KMS-11 (cell line): ENCODE measurements at regions not wholly inside any gene's neighbourhood (a gene's known extent, or its start where the extent isn't known, plus 50 kb on each side); places are given as distances from the start of the nearest gene placed in this dataset.
"Not testable (repeated sequence)": the region's sequence is repeated elsewhere in the genome, so short reads cannot be mapped to it uniquely, and the experiment has no call there.

Source experiments
- H2AFZ ChIP-seq: fragments of 200-600 bp; sonication (generic); 2 replicates; pipeline ENCODE4 v1.6.1; 2016; ENCODE audit warnings: antibody characterized with exemption, mixed run types, low read depth
- H3K27ac ChIP-seq: fragments of 200-600 bp; sonication (generic); 2 replicates; pipeline ENCODE4 v1.6.1; 2016; ENCODE audit warnings: mild to moderate bottlenecking, mixed run types
- H3K27me3 ChIP-seq: fragments of 200-600 bp; sonication (generic); 2 replicates; pipeline ENCODE4 v1.6.1; 2017; ENCODE audit warnings: mild to moderate bottlenecking, low read depth, mixed run types, moderate library complexity; ENCODE audit not compliant: insufficient read depth
- H3K36me3 ChIP-seq: fragments of 200-600 bp; sonication (generic); 2 replicates; pipeline ENCODE4 v1.6.1; 2017; ENCODE audit warnings: mild to moderate bottlenecking, mixed run types; ENCODE audit not compliant: insufficient read depth
- H3K4me1 ChIP-seq: fragments of 200-600 bp; sonication (generic); 2 replicates; pipeline ENCODE4 v1.6.1; 2016; ENCODE audit warnings: mild to moderate bottlenecking, low read depth, mixed run types; ENCODE audit not compliant: poor library complexity, severe bottlenecking
- H3K4me2 ChIP-seq: fragments of 200-600 bp; sonication (generic); 2 replicates; pipeline ENCODE4 v1.7.0; 2016; ENCODE audit warnings: mild to moderate bottlenecking, mixed run types
- H3K4me3 ChIP-seq: fragments of 200-600 bp; sonication (generic); IDR thresholded peaks from 2 replicates; pipeline ENCODE4 v1.6.1; 2017; ENCODE audit warnings: low read depth, low read length, mixed read lengths; ENCODE audit not compliant: insufficient read depth
- H3K79me2 ChIP-seq: fragments of 200-600 bp; sonication (generic); 2 replicates; pipeline ENCODE4 v1.6.1; 2016; ENCODE audit warnings: low read depth, mixed run types; ENCODE audit not compliant: insufficient read depth
- H3K9ac ChIP-seq: fragments of 200-600 bp; sonication (generic); 2 replicates; pipeline ENCODE4 v1.6.1; 2016; ENCODE audit warnings: mild to moderate bottlenecking, mixed run types
- H4K20me1 ChIP-seq: fragments of 200-600 bp; sonication (generic); 2 replicates; pipeline ENCODE4 v1.6.1; 2016; ENCODE audit warnings: mild to moderate bottlenecking, mixed run types; ENCODE audit not compliant: insufficient read depth
- TF ChIP-seq, protein P1 (sequence below): fragments of 200-600 bp; sonication (generic); conservative IDR thresholded peaks from 2 replicates; pipeline ENCODE4 v1.6.1; 2017; ENCODE audit warnings: low read depth, mild to moderate bottlenecking, antibody characterized with exemption, low read length, moderate library complexity, mixed read lengths

DNA sequence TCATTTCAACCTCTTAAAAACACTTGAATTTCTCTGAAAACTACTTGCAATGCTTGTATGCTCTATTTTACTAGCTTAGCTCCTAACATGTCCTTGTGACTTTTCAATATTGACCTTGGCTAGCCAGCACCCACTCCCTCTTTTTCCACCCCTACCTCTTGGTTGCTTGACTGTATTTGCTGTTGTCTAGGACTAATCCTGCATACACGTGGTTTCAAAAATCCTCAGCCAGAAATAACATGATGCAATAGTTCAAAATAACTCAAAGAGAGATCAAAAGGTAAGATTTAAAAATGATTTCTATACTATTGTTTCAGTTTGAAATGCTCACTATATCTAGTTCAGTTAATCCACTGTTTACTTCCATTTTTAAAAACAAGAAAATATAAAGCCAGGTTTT lies 102.3 kb upstream of the TBX18 start:
- H4K20me1 ChIP-seq, result no peaks in the 10 kb centered on the region
- H3K4me2 ChIP-seq, result no peak overlapping the region
- H3K27me3 ChIP-seq, result no peaks in the 10 kb centered on the region
- H3K9ac ChIP-seq, result no peak overlapping the region
- no peak overlapping the region for H3K27ac ChIP-seq
- no peak overlapping the region for H2AFZ ChIP-seq
- H3K4me3 ChIP-seq, result no peak overlapping the region
- H3K4me1 ChIP-seq, result no peaks in the 10 kb centered on the region
- H3K36me3 ChIP-seq, result no peaks in the 10 kb centered on the region
- no peaks in the 10 kb centered on the region for H3K79me2 ChIP-seq
- TF ChIP-seq, protein P1, sequence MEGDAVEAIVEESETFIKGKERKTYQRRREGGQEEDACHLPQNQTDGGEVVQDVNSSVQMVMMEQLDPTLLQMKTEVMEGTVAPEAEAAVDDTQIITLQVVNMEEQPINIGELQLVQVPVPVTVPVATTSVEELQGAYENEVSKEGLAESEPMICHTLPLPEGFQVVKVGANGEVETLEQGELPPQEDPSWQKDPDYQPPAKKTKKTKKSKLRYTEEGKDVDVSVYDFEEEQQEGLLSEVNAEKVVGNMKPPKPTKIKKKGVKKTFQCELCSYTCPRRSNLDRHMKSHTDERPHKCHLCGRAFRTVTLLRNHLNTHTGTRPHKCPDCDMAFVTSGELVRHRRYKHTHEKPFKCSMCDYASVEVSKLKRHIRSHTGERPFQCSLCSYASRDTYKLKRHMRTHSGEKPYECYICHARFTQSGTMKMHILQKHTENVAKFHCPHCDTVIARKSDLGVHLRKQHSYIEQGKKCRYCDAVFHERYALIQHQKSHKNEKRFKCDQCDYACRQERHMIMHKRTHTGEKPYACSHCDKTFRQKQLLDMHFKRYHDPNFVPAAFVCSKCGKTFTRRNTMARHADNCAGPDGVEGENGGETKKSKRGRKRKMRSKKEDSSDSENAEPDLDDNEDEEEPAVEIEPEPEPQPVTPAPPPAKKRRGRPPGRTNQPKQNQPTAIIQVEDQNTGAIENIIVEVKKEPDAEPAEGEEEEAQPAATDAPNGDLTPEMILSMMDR, result no peak

DNA sequence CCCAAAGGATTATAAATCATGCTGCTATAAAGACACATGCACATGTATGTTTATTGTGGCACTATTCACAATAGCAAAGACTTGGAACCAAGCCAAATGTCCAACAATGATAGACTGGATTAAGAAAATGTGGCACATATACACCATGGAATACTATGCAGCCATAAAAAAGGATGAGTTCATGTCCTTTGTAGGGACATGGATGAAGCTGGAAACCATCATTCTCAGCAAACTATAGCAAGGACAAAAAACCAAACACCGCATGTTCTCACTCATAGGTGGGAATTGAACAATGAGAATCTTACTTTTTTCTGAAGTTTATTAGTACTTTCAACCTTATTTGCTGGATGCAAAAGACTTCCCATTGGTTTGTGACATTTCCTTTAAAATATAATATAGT lies 101.0 kb upstream of the TBX18 start:
- not testable (repeated sequence) for H3K27me3 ChIP-seq, H4K20me1 ChIP-seq, H2AFZ ChIP-seq, H3K4me3 ChIP-seq, H3K36me3 ChIP-seq, H3K4me2 ChIP-seq, H3K79me2 ChIP-seq, H3K4me1 ChIP-seq, H3K27ac ChIP-seq, H3K9ac ChIP-seq

DNA sequence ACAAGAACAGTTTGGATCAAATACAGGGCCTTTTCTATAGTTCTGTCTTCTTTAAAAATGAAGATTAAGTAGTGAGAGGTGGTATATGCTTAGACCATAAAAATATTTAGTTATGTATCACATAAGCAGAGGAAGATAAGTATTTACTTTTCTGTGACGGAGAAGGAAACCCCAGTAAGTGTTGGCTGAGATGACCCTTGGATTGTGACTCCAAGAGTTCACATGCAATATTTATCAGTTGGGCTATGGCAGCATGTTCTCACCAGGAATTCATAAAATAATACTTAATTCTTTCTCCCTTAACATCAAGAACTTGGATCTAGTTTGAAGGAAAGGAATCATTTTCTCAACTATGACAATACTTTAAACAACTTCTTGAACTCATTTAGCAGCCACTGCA lies 98.4 kb upstream of the TBX18 start:
- Histone ChIP-seq H3K4me1 (no peaks in the 10 kb centered on the region), H3K9ac (no peak overlapping the region), H3K27ac (no peak overlapping the region), H3K27me3 (no peaks in the 10 kb centered on the region), H2AFZ (no peak overlapping the region), H4K20me1 (no peaks in the 10 kb centered on the region), H3K4me3 (no peak overlapping the region), H3K36me3 (no peaks in the 10 kb centered on the region), H3K79me2 (no peaks in the 10 kb centered on the region), H3K4me2 (no peak overlapping the region)
- TF ChIP-seq, protein P1, result no peak

DNA sequence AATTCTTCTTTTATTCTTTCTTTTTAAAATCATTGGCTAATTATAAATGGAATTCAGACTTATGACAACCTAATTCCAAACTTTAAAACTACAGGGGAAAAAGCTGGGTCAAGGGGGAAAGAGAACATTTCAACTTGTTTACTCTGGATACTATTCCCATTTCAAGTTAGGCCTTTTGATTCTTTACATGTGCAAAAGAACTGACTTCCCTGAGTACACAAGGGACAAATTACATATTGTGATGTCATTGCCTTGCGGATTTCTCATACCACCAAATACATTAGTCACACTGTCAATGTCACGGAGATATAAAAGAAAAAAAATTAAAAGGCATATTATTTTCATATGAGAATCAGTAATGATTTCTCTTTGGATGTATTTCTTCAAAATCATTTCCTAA lies 96.5 kb upstream of the TBX18 start:
- no peak overlapping the region for H3K27ac ChIP-seq
- H2AFZ ChIP-seq, result no peak overlapping the region
- H3K36me3 ChIP-seq, result no peaks in the 10 kb centered on the region
- H3K4me2 ChIP-seq, result no peak overlapping the region
- no peak overlapping the region for H3K4me3 ChIP-seq
- H3K4me1 ChIP-seq, result no peaks in the 10 kb centered on the region
- H3K27me3 ChIP-seq, result no peaks in the 10 kb centered on the region
- H3K79me2 ChIP-seq, result no peaks in the 10 kb centered on the region
- no peaks in the 10 kb centered on the region for H4K20me1 ChIP-seq
- no peak overlapping the region for H3K9ac ChIP-seq
- TF ChIP-seq, protein P1, result no peak

DNA sequence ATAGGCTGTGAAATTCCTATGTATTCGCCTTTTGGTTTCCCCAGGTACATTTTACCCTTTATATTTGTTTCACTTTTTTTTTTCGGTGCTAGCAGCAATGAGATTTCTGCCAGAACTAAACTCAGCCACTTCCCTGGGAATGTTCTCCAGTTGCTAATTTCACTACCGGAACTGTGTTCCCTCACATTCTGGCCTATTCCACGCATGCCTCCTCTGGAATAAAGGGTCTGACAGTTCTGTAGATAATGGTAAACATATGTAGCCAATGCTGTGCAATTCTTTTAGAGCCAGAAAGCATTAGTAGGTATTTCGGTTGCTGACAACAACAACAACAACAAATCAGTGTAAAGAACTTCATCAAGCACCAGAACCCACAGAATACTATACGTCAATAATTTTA lies 96.1 kb upstream of the TBX18 start:
- Histone ChIP-seq H3K9ac (no peak overlapping the region), H2AFZ (no peak overlapping the region), H3K36me3 (no peaks in the 10 kb centered on the region), H3K4me2 (no peak overlapping the region), H4K20me1 (no peaks in the 10 kb centered on the region), H3K27me3 (no peaks in the 10 kb centered on the region), H3K4me1 (no peaks in the 10 kb centered on the region), H3K4me3 (no peak overlapping the region), H3K27ac (no peak overlapping the region), H3K79me2 (no peaks in the 10 kb centered on the region)
- TF ChIP-seq, protein P1, result no peak
